GM21619 (cell line): ENCODE measurements at regions not wholly inside any gene's neighbourhood (a gene's known extent, or its start where the extent isn't known, plus 50 kb on each side); places are given as distances from the start of the nearest gene placed in this dataset.

ENCODE experiments used
- ATAC-seq: cut with Tn5 transposase; IDR thresholded peaks from one replicate; pipeline ENCODE4 v1.9.1; 2021; ENCODE audit not compliant: unreplicated experiment

DNA sequence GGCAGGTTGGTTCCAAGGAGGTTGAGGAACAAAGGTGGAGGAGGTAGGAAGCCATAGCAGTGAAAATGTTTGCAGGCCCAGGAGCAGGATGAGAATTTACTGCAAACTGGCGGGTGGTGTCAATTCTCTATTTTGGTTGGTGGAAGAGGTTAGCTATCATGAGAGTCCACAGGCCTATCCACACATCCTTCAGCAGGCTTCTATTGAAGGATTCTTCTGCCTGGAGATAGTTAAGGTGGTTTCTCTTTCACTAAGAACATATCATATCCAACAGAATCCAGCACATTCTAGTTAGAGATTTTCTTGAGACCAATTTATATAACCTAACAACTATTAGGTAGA lies 68.9 kb upstream of the DYRK2 start:
- ATAC-seq: no peak

- ATAC-seq: no peak
Measured at GRCh38 chr12:67582238-67582834, 66.2 kb upstream of the DYRK2 start.

GRCh38 chr12:67582844-67583243 lies 65.7 kb upstream of the DYRK2 start:
- ATAC-seq: no peak

DNA sequence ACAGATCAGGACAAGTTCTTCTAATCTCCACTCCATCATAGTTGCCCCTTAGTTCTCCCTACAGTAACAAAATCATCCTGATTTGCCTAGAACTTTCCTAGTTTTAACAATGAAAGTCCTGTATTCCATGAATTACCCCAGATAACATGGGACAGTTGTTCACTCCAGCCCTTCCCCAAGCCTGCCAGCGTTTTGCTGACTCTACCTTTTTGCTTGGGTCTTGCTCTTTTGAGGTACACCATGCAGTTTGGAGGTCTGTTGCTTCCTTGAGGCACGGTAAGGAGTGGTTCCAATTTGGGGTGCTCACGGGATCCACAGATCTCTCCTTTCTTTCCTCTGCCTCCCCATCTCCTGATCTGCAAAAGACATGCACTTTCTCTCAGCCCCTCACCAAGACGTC lies 61.6 kb upstream of the DYRK2 start:
- no peak for ATAC-seq

DNA sequence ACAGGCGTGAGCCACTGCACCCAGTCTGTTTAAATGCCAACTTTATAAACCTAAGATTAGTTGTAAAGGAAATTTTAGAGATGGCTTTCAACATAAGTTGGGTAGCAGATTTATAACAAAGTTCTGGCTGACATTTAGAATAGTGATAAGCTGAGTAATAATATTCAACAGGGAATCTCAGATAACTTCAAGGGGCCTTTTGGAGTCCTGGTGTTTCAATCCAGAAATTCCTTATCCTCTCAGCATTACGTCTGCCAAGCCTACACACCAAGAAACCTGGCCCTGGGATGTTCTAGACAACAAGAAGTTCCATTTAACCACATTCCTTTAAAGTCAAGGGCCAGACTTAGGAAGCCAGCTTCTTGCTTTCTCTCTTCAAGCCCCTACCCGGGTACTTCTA lies 59.5 kb upstream of the DYRK2 start:
- ATAC-seq: no peak

GRCh38 chr12:67590149-67590790 lies 58.3 kb upstream of the DYRK2 start:
- no peak for ATAC-seq

DNA sequence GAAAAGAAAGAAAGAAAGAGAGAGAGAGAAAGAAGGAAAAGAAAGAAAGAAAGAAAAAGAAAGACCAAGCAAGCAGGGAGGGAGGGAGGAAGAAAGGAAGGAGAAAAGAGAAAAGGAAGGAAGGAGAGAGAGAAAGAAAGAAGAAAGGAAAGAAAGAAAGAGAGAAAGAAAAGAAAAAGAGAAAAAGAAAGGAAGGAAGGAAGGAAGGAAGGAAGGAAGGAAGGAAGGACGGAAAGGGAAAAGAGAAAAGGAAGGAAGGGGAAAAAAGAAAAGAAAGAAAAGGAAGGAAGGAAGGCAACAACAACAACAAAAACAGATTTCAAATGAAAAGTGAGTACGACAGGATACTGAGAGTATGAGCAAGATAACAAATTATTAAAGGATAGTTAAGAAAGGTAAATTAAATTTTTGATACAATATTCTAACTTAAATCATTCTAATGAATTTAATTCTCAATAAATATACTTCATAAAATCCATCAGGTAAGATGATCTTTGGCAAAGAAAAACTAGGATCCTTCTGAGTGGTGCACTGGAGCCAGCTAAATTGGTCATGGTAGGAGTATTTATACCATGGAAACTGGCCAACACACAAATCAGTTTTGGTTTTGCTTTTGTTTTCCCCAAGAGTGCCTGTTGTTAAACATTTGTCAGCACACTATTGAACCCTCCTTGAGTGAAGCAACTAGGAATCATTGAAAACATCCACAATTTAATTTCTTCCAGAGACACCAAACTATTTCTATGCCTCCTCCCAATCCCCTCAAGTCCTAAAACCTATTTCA lies 56.1 kb upstream of the DYRK2 start:
- ATAC-seq: peak; percentile 97

DNA sequence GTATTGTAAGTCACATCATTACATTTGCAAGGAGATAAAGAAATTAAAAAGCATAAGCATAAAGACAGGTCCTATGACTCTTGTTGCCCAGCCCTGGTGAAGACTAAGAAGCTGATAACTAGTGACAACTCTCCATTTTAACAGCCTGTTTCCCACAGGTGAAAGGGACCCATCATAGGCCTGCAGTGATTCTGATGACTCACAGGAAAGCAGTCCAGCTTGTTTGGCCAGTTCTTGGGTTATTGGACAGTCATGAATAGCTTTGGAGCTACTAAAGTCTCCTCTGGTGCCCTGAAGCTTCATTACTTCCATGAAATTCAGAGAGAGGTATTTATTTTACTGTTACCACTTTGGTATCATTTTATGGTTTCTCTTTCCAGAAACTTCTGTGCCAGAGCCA lies 55.5 kb upstream of the DYRK2 start:
- ATAC-seq: no peak

DNA sequence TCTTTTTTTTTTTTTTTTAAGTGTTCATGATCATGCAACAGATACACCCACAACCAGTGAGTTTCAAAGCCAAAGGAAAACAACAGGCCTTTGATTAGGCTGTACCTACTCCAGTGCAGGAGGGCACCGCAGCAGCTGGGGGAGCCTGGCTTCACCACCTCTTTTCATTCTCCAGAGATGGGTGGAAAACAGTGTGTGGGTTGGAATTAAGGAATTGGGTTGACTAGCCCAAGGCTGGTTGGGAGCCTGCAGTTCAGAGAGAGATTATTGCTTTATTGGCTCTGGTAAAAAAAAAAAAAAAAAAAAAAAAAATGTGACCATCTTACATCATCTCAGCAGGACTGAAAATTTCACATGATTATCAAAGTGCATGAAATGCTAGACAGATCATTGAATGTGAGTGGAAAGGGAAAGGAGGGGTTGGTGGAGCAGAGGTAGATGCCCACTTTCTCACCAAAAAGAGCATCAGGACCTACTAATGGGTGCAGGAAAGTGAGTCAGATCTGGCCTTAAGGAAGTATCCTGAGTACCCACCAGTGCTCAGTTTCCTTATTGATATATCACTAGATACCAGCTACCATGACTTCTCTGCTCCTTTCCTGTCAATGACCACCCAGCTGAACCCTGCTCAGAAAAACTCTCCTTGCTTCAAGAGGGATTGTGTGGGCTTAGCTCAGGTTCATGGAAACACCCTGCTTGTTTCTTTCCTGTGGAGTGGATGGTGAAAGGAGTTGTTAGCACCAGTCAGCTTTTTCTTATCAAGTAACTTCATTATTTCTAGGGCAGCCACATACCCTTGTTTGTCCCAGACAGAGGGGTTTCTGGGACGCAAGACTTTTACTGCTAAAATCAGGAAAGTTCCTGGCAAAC lies 54.8 kb upstream of the DYRK2 start:
- ATAC-seq: no peak

GRCh38 chr12:67594888-67595287 lies 53.7 kb upstream of the DYRK2 start:
- ATAC-seq: no peak

DNA sequence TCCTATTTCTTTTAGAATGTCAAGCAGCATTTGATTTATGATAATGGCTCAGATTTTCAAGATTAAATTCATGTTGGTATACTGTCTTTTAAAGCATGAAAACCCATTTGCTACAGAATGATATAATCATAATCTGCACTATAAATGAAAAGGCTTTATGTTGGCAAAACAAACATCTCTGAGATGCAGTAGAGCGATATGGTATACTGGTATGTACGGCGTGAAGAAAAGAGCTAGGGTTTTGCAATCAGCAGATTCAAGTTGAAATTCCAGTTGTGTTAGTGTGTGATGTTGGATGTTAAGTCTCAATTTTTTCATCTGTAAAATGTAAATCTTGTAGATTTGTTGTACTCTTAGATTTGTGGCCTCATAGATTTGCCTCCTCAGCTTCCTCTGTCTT lies 53.2 kb upstream of the DYRK2 start:
- no peak for ATAC-seq

- no peak for ATAC-seq
Measured at GRCh38 chr12:67598598-67598997, 49.9 kb upstream of the DYRK2 start.
